ENCODE measurements at regions not wholly inside any gene's neighbourhood (a gene's known extent, or its start where the extent isn't known, plus 50 kb on each side); places are given as distances from the start of the nearest gene placed in this dataset.

GRCh38 chr4:129543299-129543698 lies 447.3 kb downstream of the C4orf33 start:
- Histone ChIP-seq H3K27ac (ENCODE audit: low read length in 2 of 2) (no peak overlapping the region), H3K36me3 (replicated peaks in 1 of 2; ENCODE audit: control extremely low read depth in 1 of 2, control insufficient read depth in 1 of 2, extremely low read depth in 1 of 2, insufficient read depth in 2 of 2, low read length in 1 of 2) (no peaks in the 10 kb centered on the region), H3K9me3 (ENCODE audit: control extremely low read depth in 1 of 3, control insufficient read depth in 2 of 3, insufficient read depth in 1 of 3, low read length in 2 of 3) (no peaks in the 10 kb centered on the region), H3K79me2 (ENCODE audit: control insufficient read depth, insufficient read depth, low read length) (no peaks in the 10 kb centered on the region), H4K20me1 (ENCODE audit: control insufficient read depth, insufficient read depth, low read length, poor library complexity, severe bottlenecking) (no peaks in the 10 kb centered on the region), H3K4me2 (replicated peaks; ENCODE audit: low read depth, low read length, poor library complexity, severe bottlenecking) (no peak overlapping the region), H3K4me1 (ENCODE audit: control insufficient read depth in 2 of 2, insufficient read depth in 2 of 2, low read length in 2 of 2) (no peaks in the 10 kb centered on the region), H3K4me3 (ENCODE audit: control extremely low read depth in 1 of 5, extremely low read depth in 1 of 5, insufficient read depth in 1 of 5, low read depth in 2 of 5, low read length in 4 of 5) (no peak overlapping the region), H3K9ac (ENCODE audit: low read length) (no peak overlapping the region), H2AFZ (ENCODE audit: insufficient read depth, low read depth, low read length, poor library complexity, severe bottlenecking) (no peak overlapping the region), H3K27me3 (replicated peaks in 1 of 4; ENCODE audit: control extremely low read depth in 1 of 4, control insufficient read depth in 3 of 4, insufficient read depth in 4 of 4, low read length in 3 of 4) (no peaks in the 10 kb centered on the region)
- Mint-ChIP-seq H3K9me3 (ENCODE audit: insufficient read depth) (peaks cover 3% of the 10 kb centered on the region), H3K27ac (no peak overlapping the region), H3K4me1 (no peaks in the 10 kb centered on the region), H3K4me3 (no peak overlapping the region), H3K27me3 (no peaks in the 10 kb centered on the region)
- ChIA-PET POLR2A (no interaction called here), CTCF (no interaction called here)
- DNase-seq (no peak), ATAC-seq (ENCODE audit: low read depth) (no peak)
- TF ChIP-seq EZH2 (IDR thresholded peaks at IDR 0.05; ENCODE audit: borderline replicate concordance, insufficient read depth, low read depth, low read length, poor library complexity, severe bottlenecking) (no peak), CTCF (IDR thresholded peaks at IDR 0.05) (no peak)
- intact Hi-C loops (cut with micrococcal nuclease) = no loop called here

GRCh38 chr4:129545599-129546278 lies 449.8 kb downstream of the C4orf33 start:
- CTCF ChIA-PET = no interaction called here
- Mint-ChIP-seq H3K27me3 (no peaks in the 10 kb centered on the region), H3K9me3 (ENCODE audit: insufficient read depth) (peaks cover 3% of the 10 kb centered on the region), H3K4me1 (no peaks in the 10 kb centered on the region), H3K4me3 (no peak overlapping the region), H3K27ac (no peak overlapping the region)
- no peak for ATAC-seq (ENCODE audit: low read depth)
- Histone ChIP-seq H3K4me1 (ENCODE audit: control insufficient read depth in 2 of 2, insufficient read depth in 2 of 2, low read length in 2 of 2) (no peaks in the 10 kb centered on the region), H3K9ac (ENCODE audit: low read length) (no peak overlapping the region), H3K4me2 (replicated peaks; ENCODE audit: low read depth, low read length, poor library complexity, severe bottlenecking) (no peak overlapping the region), H3K79me2 (ENCODE audit: control insufficient read depth, insufficient read depth, low read length) (no peaks in the 10 kb centered on the region), H4K20me1 (ENCODE audit: control insufficient read depth, insufficient read depth, low read length, poor library complexity, severe bottlenecking) (no peaks in the 10 kb centered on the region), H3K27ac (ENCODE audit: low read length in 2 of 2) (no peak overlapping the region), H3K4me3 (ENCODE audit: control extremely low read depth in 1 of 5, extremely low read depth in 1 of 5, insufficient read depth in 1 of 5, low read depth in 2 of 5, low read length in 4 of 5) (no peak overlapping the region), H2AFZ (ENCODE audit: insufficient read depth, low read depth, low read length, poor library complexity, severe bottlenecking) (no peak overlapping the region), H3K9me3 (ENCODE audit: control extremely low read depth in 1 of 3, control insufficient read depth in 2 of 3, insufficient read depth in 1 of 3, low read length in 2 of 3) (no peaks in the 10 kb centered on the region), H3K27me3 (replicated peaks in 1 of 4; ENCODE audit: control extremely low read depth in 1 of 4, control insufficient read depth in 3 of 4, insufficient read depth in 4 of 4, low read length in 3 of 4) (no peaks in the 10 kb centered on the region), H3K36me3 (replicated peaks in 1 of 2; ENCODE audit: control extremely low read depth in 1 of 2, control insufficient read depth in 1 of 2, extremely low read depth in 1 of 2, insufficient read depth in 2 of 2, low read length in 1 of 2) (no peaks in the 10 kb centered on the region)
- POLR2A ChIA-PET = no interaction called here
- DNase-seq = no peak
- intact Hi-C loops (cut with micrococcal nuclease) = no loop called here
- no peak for TF ChIP-seq EZH2 (IDR thresholded peaks at IDR 0.05; ENCODE audit: borderline replicate concordance, insufficient read depth, low read depth, low read length, poor library complexity, severe bottlenecking)
- no peak for TF ChIP-seq CTCF (IDR thresholded peaks at IDR 0.05)
- 79% methylated on average over 5 of the region's 5 CpGs for WGBS (ENCODE audit: insufficient coverage)

Measured in B cell (primary cell).